RWPE2 (cell line): ENCODE measurements at regions not wholly inside any gene's neighbourhood (a gene's known extent, or its start where the extent isn't known, plus 50 kb on each side); places are given as distances from the start of the nearest gene placed in this dataset.

Experiments used
- ATAC-seq: fragments of 200-7000 bp; cut with Tn5 transposase; 3 replicates; pipeline ENCODE4 v1.9.1; 2021; ENCODE audit warnings: low read depth
- DNase-seq: peaks from one replicate; pipeline ENCODE4 v3.0.0-alpha.2; 2020; ENCODE audit warnings: low spot score
- H3K27ac ChIP-seq: fragments of 450-650 bp; 2 replicates; pipeline ENCODE4 v1.5.1; 2017; ENCODE audit warnings: mild to moderate bottlenecking; ENCODE audit not compliant: poor library complexity, severe bottlenecking
- H3K27me3 ChIP-seq: fragments of 250-450 bp; sonication (Bioruptor Pico); 2 replicates; pipeline ENCODE4 v1.5.1; 2021; ENCODE audit warnings: mild to moderate bottlenecking, moderate library complexity; ENCODE audit not compliant: insufficient read depth, poor library complexity, severe bottlenecking
- H3K36me3 ChIP-seq: fragments of 250-450 bp; sonication (Bioruptor Pico); 2 replicates; pipeline ENCODE4 v1.5.1; 2020; ENCODE audit warnings: low read depth, mild to moderate bottlenecking, moderate library complexity
- H3K4me1 ChIP-seq: fragments of 250-450 bp; sonication (Bioruptor Pico); 2 replicates; pipeline ENCODE4 v1.5.1; 2021; ENCODE audit warnings: mild to moderate bottlenecking, moderate library complexity; ENCODE audit not compliant: insufficient read depth, poor library complexity, severe bottlenecking
- H3K4me3 ChIP-seq: fragments of 250-450 bp; sonication (Bioruptor Pico); 2 replicates; pipeline ENCODE4 v1.5.1; 2021; ENCODE audit warnings: mild to moderate bottlenecking, moderate library complexity; ENCODE audit not compliant: severe bottlenecking
- H3K9me3 ChIP-seq: fragments of 250-450 bp; sonication (Bioruptor Pico); 2 replicates; pipeline ENCODE4 v1.5.1; 2021; ENCODE audit warnings: mild to moderate bottlenecking, moderate library complexity; ENCODE audit not compliant: severe bottlenecking
- TF ChIP-seq, protein P1 (sequence below): fragments of 450-650 bp; IDR thresholded peaks from one replicate; pipeline ENCODE4 v1.5.1; 2017; ENCODE audit warnings: mild to moderate bottlenecking, moderate library complexity; ENCODE audit not compliant: poor library complexity, severe bottlenecking

- Histone ChIP-seq H3K27me3 (no peaks in the 10 kb centered on the region), H3K27ac (no peak overlapping the region), H3K36me3 (no peaks in the 10 kb centered on the region), H3K9me3 (no peaks in the 10 kb centered on the region), H3K4me3 (no peak overlapping the region), H3K4me1 (peaks cover 8% of the 10 kb centered on the region)
- DNase-seq (no peak), ATAC-seq (no peak)
- TF ChIP-seq, protein P1, sequence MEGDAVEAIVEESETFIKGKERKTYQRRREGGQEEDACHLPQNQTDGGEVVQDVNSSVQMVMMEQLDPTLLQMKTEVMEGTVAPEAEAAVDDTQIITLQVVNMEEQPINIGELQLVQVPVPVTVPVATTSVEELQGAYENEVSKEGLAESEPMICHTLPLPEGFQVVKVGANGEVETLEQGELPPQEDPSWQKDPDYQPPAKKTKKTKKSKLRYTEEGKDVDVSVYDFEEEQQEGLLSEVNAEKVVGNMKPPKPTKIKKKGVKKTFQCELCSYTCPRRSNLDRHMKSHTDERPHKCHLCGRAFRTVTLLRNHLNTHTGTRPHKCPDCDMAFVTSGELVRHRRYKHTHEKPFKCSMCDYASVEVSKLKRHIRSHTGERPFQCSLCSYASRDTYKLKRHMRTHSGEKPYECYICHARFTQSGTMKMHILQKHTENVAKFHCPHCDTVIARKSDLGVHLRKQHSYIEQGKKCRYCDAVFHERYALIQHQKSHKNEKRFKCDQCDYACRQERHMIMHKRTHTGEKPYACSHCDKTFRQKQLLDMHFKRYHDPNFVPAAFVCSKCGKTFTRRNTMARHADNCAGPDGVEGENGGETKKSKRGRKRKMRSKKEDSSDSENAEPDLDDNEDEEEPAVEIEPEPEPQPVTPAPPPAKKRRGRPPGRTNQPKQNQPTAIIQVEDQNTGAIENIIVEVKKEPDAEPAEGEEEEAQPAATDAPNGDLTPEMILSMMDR: no peak
Measured at GRCh38 chr4:124390861-124391260, 321.7 kb downstream of the ANKRD50 start.

DNA sequence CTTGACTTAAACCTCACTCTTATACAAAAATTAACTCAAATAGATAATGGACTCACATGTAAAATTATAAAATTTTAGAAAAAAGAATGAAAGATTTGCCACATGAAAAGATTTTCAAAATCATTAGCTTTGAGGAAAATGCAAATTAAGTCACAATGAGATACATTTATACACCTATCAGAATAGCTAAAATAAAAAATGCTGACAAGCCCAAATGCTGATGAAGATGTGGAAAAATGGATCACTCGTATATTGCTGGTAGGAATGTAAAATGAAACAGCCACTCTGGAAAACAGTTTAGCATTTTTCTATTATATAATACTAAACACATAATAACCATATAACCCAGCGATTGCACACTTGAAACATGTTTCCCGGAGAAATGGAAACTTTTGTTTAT is 316.2 kb downstream of the ANKRD50 start:
- TF ChIP-seq, protein P1: no peak

GRCh38 chr4:124401606-124402005 is 310.9 kb downstream of the ANKRD50 start:
- no peak for ATAC-seq
- H3K27ac ChIP-seq: no peak overlapping the region
- peaks cover 4% of the 10 kb centered on the region for H3K9me3 ChIP-seq

More for the DNA sequence above, 316.2 kb downstream of the ANKRD50 start:
- ATAC-seq (no peak), DNase-seq (no peak)
- Histone ChIP-seq H3K4me1 (no peaks in the 10 kb centered on the region), H3K4me3 (no peak overlapping the region), H3K27ac (no peak overlapping the region), H3K27me3 (no peaks in the 10 kb centered on the region), H3K9me3 (peaks cover 3% of the 10 kb centered on the region), H3K36me3 (no peaks in the 10 kb centered on the region)

DNA sequence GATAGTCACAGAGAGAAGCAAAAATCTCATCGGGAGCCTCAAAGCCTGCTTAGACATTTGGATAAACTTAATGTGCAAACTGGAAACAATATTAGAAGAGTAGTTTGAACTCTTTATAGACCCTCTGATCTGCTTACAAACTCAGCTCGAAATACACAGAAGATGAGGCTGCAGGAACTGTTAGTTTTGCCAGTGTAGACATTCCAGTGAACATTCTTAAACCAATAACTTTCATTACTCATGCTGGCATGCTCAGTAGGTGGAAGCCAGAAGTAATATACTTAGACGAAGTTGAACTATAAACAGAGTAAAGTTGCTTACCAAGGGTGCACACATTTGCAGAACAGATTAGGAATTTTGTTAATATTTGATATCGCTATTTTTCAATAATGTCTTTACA is 303.5 kb downstream of the ANKRD50 start:
- Histone ChIP-seq H3K27me3 (no peaks in the 10 kb centered on the region), H3K4me3 (no peak overlapping the region), H3K9me3 (no peaks in the 10 kb centered on the region), H3K4me1 (peaks cover 11% of the 10 kb centered on the region), H3K27ac (no peak overlapping the region), H3K36me3 (no peaks in the 10 kb centered on the region)
- DNase-seq (no peak), ATAC-seq (no peak)
- TF ChIP-seq, protein P1: no peak

More at GRCh38 chr4:124401606-124402005, 310.9 kb downstream of the ANKRD50 start:
- TF ChIP-seq, protein P1: no peak
- H3K36me3 ChIP-seq: no peaks in the 10 kb centered on the region
- H3K4me3 ChIP-seq: no peak overlapping the region
- no peak for DNase-seq
- H3K27me3 ChIP-seq: no peaks in the 10 kb centered on the region
- H3K4me1 ChIP-seq: no peaks in the 10 kb centered on the region

DNA sequence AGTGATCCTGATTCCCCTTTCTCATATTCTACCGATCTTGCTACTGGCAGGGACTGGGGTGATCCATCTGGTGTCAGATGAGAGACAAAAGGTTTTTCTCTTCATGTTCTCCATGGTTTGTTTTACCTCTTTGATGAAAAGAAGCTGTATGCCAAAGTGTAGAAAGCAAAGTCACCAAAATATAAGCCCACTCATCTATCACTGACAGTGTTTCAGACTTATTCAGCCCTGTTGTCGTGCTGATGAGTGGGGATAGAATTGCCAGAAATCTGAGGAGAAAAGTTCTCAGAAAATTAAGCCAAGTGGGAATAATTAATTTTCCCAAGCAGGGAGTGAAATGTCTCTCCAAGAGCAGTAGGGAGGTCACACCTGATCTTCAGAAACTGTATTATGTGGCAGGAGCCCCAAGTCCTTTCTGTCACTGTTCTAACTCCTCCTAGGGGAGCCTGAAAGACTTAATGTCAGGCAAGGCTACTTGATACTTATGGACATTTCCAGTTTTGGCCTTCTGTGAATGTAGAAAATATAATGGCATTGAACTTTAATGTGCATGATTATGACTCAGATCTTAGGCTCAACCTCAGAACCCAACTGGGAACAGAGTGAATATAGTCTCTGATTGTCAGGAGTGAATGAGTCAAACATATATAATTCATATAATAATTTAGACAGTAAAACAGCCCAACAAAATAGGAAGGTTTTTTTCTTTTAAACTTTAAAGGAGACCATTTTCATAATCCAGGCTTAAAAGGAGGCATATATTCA is 298.1 kb downstream of the ANKRD50 start:
- peak overlapping the region; percentile 46 for H3K27ac ChIP-seq
- no peak overlapping the region for H3K4me3 ChIP-seq
- TF ChIP-seq, protein P1: no peak
- H3K4me1 ChIP-seq: peaks cover 21% of the 10 kb centered on the region
- no peaks in the 10 kb centered on the region for H3K27me3 ChIP-seq
- H3K36me3 ChIP-seq: no peaks in the 10 kb centered on the region
- no peaks in the 10 kb centered on the region for H3K9me3 ChIP-seq
- ATAC-seq: peak; percentile 61; the same call in 2 of the 3 replicates
- DNase-seq: no peak
